Activated naive CD4-positive, alpha-beta T cell treated with anti-CD3 and anti-CD28 coated beads, Interleukin-2, amount 10 ng/mL, durations not matched to agents 7 days and 5 days (primary cell): ENCODE measurements at regions not wholly inside any gene's neighbourhood (a gene's known extent, or its start where the extent isn't known, plus 50 kb on each side); places are given as distances from the start of the nearest gene placed in this dataset.
"Not testable (repeated sequence)": the region's sequence is repeated elsewhere in the genome, so short reads cannot be mapped to it uniquely, and the experiment has no call there.

Source experiments
- CTCF ChIA-PET: fragments of 350-600 bp; sonication (Branson Sonifier 250); formaldehyde crosslinking; loops from one replicate; lab custom pipeline; 2021; ENCODE audit warnings: antibody characterized with exemption; lab: Charles Lee
- DNase-seq: peaks from one replicate; pipeline ENCODE4 v3.0.0-alpha.2; 2020
- H3K27ac Mint-ChIP-seq: one replicate; pipeline ENCODE4 v1.8.0; 2021; ENCODE audit warnings: mild to moderate bottlenecking, moderate library complexity, mixed read lengths
- H3K27me3 Mint-ChIP-seq: one replicate; pipeline ENCODE4 v1.8.0; 2021; ENCODE audit warnings: mild to moderate bottlenecking, mixed read lengths
- H3K36me3 Mint-ChIP-seq: one replicate; pipeline ENCODE4 v1.8.0; 2021; ENCODE audit warnings: mixed read lengths
- H3K4me1 Mint-ChIP-seq: one replicate; pipeline ENCODE4 v1.8.0; 2021; ENCODE audit warnings: mixed read lengths
- H3K4me3 Mint-ChIP-seq: one replicate; pipeline ENCODE4 v1.8.0; 2021; ENCODE audit warnings: mild to moderate bottlenecking, moderate library complexity, mixed read lengths
- H3K9me3 Mint-ChIP-seq: one replicate; pipeline ENCODE4 v1.8.0; 2021; ENCODE audit warnings: mixed read lengths

GRCh38 chr11:87954476-87954875 is 220.8 kb downstream of the RAB38 start:
- H3K4me3 Mint-ChIP-seq: no peak overlapping the region
- no peaks in the 10 kb centered on the region for H3K9me3 Mint-ChIP-seq
- no peak overlapping the region for H3K27ac Mint-ChIP-seq
- CTCF ChIA-PET: no interaction called here
- no peaks in the 10 kb centered on the region for H3K36me3 Mint-ChIP-seq
- H3K4me1 Mint-ChIP-seq: no peaks in the 10 kb centered on the region
- no peak for DNase-seq
- no peaks in the 10 kb centered on the region for H3K27me3 Mint-ChIP-seq

DNA sequence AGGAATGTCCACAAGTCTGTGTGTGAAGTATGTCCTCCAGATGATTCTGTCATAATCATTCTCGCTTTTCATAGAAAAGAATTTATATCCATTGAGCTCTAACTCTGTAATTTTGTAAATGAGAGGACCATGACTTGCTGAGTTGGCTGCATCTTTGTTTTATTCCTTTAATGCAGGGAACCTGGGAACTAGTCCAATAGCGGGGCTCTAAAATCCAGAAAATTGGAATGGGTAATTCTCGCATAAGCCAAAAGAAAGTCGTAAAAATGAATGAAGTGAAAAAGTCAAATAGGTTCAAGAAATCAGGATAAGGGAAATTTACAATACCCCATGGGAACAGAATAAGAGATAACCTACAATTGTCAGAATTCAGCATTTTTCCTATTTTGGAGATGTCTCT is 232.5 kb downstream of the RAB38 start:
- no peaks in the 10 kb centered on the region for H3K36me3 Mint-ChIP-seq
- CTCF ChIA-PET: no interaction called here
- H3K9me3 Mint-ChIP-seq: no peaks in the 10 kb centered on the region
- H3K27me3 Mint-ChIP-seq: no peaks in the 10 kb centered on the region
- H3K4me3 Mint-ChIP-seq: no peak overlapping the region
- H3K4me1 Mint-ChIP-seq: no peaks in the 10 kb centered on the region
- DNase-seq: no peak
- no peak overlapping the region for H3K27ac Mint-ChIP-seq

GRCh38 chr11:87934182-87934581 is 241.1 kb downstream of the RAB38 start:
- no peak for DNase-seq
- CTCF ChIA-PET: no interaction called here
- Mint-ChIP-seq H3K4me3 (no peak overlapping the region), H3K27me3 (no peaks in the 10 kb centered on the region), H3K36me3 (no peaks in the 10 kb centered on the region), H3K9me3 (no peaks in the 10 kb centered on the region), H3K4me1 (no peaks in the 10 kb centered on the region), H3K27ac (no peak overlapping the region)

DNA sequence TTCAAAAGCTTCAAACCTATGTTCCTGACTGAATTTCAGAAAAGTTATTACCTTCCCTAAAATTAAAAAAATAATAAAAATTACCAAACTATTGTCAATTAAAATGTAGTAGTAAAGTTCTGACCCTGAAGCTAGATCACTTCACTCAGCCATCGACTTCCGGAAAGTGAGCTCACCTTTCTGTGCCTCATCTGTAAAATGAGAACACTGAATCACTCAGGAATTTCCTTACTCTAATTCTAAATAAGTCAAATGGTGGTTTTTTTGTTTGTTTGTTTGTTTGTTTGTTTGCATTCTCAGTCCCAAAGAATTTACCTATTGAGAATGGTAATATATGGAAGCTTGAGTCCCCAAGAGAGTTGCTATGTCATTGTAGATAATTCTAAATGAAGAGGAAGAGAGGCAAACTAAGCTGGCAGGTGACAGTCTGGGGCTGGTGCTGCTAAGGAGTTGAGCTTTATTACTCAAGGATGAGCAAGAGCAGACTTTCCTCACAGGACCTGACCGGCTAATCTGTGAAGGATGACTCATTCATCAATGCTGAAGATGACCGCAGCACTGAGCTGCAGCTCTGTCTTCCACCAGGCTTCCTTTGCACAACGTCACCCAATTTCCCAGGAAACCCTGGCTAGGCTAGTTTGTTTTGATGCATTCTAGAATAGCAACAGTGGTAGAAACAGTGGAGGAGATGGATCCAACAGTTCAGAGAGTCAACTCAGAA is 248.8 kb downstream of the RAB38 start:
- H3K27me3 Mint-ChIP-seq: no peaks in the 10 kb centered on the region
- H3K4me1 Mint-ChIP-seq: no peaks in the 10 kb centered on the region
- H3K4me3 Mint-ChIP-seq: no peak overlapping the region
- no peaks in the 10 kb centered on the region for H3K9me3 Mint-ChIP-seq
- H3K36me3 Mint-ChIP-seq: no peaks in the 10 kb centered on the region
- CTCF ChIA-PET: no interaction called here
- no peak for DNase-seq
- H3K27ac Mint-ChIP-seq: no peak overlapping the region

DNA sequence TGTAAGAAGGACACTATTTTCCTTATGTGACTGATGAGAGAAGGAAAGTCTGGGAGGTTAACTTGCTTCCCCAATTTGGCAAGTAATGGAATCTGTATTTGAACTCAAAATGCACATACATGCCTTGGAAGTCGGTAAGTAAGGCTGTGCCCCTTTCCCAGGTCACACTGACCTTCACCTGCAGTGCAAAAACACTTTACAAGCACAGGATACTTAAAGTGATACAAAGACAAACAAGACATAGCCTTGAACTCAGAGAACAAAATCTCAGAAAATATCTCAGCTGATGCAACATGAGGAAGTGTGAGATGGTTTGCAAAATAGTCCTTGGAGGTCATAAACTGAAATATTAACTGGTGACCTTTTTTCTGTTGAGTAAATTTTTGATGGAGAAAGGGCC is 251.1 kb downstream of the RAB38 start:
- CTCF ChIA-PET: no interaction called here
- no peak overlapping the region for H3K27ac Mint-ChIP-seq
- no peak overlapping the region for H3K4me3 Mint-ChIP-seq
- H3K27me3 Mint-ChIP-seq: no peaks in the 10 kb centered on the region
- no peaks in the 10 kb centered on the region for H3K36me3 Mint-ChIP-seq
- H3K9me3 Mint-ChIP-seq: no peaks in the 10 kb centered on the region
- H3K4me1 Mint-ChIP-seq: no peaks in the 10 kb centered on the region
- DNase-seq: no peak

- H3K4me1 Mint-ChIP-seq: no peaks in the 10 kb centered on the region
- CTCF ChIA-PET: no interaction called here
- no peaks in the 10 kb centered on the region for H3K36me3 Mint-ChIP-seq
- no peak overlapping the region for H3K4me3 Mint-ChIP-seq
- no peaks in the 10 kb centered on the region for H3K27me3 Mint-ChIP-seq
- DNase-seq: no peak
- no peak overlapping the region for H3K27ac Mint-ChIP-seq
- H3K9me3 Mint-ChIP-seq: no peaks in the 10 kb centered on the region
Measured at GRCh38 chr11:87917111-87917510, 258.1 kb downstream of the RAB38 start.

DNA sequence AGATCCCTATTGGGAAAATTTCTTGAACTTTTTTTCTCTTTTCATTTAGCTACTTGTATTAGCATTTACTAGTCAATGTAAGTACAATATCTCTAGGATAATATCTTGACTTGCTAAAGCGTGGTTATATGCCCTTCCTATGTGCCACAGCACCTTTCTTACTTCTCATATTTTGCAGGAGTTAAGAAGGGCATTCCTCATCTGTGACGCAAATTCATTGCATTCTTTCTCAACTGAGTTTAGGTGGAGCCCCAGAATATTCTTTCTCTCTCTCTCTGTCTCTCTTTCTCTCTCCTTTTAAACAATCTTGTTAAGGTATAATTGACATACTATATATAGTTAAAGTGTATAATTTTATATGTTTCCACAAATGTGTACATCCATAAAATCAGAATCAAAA is 266.1 kb downstream of the RAB38 start:
- no peaks in the 10 kb centered on the region for H3K27me3 Mint-ChIP-seq
- no peaks in the 10 kb centered on the region for H3K4me1 Mint-ChIP-seq
- H3K27ac Mint-ChIP-seq: no peak overlapping the region
- DNase-seq: no peak
- CTCF ChIA-PET: no interaction called here
- no peak overlapping the region for H3K4me3 Mint-ChIP-seq
- H3K36me3 Mint-ChIP-seq: no peaks in the 10 kb centered on the region
- H3K9me3 Mint-ChIP-seq: no peaks in the 10 kb centered on the region

DNA sequence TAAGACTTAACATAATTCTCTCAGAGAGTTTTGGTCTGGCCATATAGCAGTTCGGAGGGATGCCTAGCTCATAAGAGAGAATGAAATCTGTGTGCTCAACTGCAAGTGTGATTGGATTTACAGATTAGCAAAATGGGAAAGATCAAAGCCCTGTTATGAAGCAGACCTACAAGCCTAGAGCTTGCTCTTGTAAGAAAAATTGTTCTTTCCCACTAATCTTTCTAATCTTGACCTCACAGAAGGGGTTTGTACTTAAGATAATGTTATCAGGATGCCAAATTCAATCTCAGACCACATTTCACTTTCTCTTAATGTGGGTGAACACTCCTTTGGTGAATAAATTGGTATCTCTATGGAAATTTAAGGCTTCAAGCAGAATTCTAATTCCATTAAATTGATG is 267.2 kb downstream of the RAB38 start:
- CTCF ChIA-PET: no interaction called here
- H3K4me1 Mint-ChIP-seq: no peaks in the 10 kb centered on the region
- no peaks in the 10 kb centered on the region for H3K27me3 Mint-ChIP-seq
- no peak overlapping the region for H3K27ac Mint-ChIP-seq
- no peak overlapping the region for H3K4me3 Mint-ChIP-seq
- H3K9me3 Mint-ChIP-seq: no peaks in the 10 kb centered on the region
- no peaks in the 10 kb centered on the region for H3K36me3 Mint-ChIP-seq
- no peak for DNase-seq

GRCh38 chr11:87903345-87903744 is 271.9 kb downstream of the RAB38 start:
- H3K4me1 Mint-ChIP-seq: no peaks in the 10 kb centered on the region
- H3K9me3 Mint-ChIP-seq: no peaks in the 10 kb centered on the region
- no peak overlapping the region for H3K27ac Mint-ChIP-seq
- CTCF ChIA-PET: no interaction called here
- no peak overlapping the region for H3K4me3 Mint-ChIP-seq
- H3K27me3 Mint-ChIP-seq: no peaks in the 10 kb centered on the region
- DNase-seq: no peak
- no peaks in the 10 kb centered on the region for H3K36me3 Mint-ChIP-seq

GRCh38 chr11:87901341-87901740 is 273.9 kb downstream of the RAB38 start:
- no peak for DNase-seq
- Mint-ChIP-seq H3K27me3 (no peaks in the 10 kb centered on the region), H3K36me3 (no peaks in the 10 kb centered on the region), H3K9me3 (no peaks in the 10 kb centered on the region), H3K4me3 (no peak overlapping the region), H3K4me1 (no peaks in the 10 kb centered on the region), H3K27ac (no peak overlapping the region)
- CTCF ChIA-PET: no interaction called here

DNA sequence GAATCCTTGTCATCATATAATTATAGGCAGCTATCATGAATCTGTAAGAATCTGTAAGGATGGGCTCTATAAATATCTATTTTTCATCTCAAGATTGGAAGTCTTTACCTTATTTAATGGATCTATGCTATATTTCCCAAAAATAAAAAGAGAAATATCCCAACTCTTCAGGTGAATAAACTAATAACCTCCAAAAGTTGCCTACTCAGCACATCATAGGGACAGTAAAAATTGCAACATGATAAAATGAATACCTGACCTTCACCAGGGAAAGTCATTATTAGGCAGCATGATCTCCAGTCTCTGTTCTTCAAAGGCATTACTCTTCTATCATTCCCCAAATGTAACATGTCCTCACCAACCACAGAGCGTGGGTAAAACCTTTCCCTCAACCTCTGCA is 277.3 kb downstream of the RAB38 start:
- H3K9me3 Mint-ChIP-seq: no peaks in the 10 kb centered on the region
- H3K27ac Mint-ChIP-seq: no peak overlapping the region
- no peaks in the 10 kb centered on the region for H3K27me3 Mint-ChIP-seq
- no peak overlapping the region for H3K4me3 Mint-ChIP-seq
- CTCF ChIA-PET: no interaction called here
- no peaks in the 10 kb centered on the region for H3K4me1 Mint-ChIP-seq
- no peaks in the 10 kb centered on the region for H3K36me3 Mint-ChIP-seq
- DNase-seq: no peak

- H3K4me1 Mint-ChIP-seq: no peaks in the 10 kb centered on the region
- no peak overlapping the region for H3K27ac Mint-ChIP-seq
- no peak overlapping the region for H3K4me3 Mint-ChIP-seq
Measured at GRCh38 chr11:87897071-87897470, 278.2 kb downstream of the RAB38 start.

DNA sequence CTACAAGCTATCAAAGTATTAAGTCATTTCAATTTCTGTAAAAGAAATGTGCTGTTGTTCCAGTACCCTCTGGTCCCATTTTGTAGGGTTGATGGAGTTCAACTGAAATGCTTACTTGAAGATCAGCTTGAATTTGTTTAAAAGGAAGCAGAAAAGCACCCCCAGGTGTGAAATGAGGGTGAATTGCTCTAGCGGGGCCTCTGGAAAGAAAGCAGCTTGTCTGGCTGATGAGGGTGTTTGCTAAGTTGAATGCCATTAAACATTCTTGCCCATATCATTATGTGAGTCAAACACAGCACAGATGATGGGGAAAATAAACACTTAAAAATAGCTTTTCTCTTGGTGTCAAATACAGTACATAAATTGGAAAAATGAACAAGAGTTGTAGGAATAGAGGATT is 280.3 kb downstream of the RAB38 start:
- CTCF ChIA-PET: no interaction called here
- H3K27me3 Mint-ChIP-seq: no peaks in the 10 kb centered on the region
- no peak for DNase-seq

More at GRCh38 chr11:87897071-87897470, 278.2 kb downstream of the RAB38 start:
- no peaks in the 10 kb centered on the region for H3K27me3 Mint-ChIP-seq
- no peaks in the 10 kb centered on the region for H3K9me3 Mint-ChIP-seq
- no peak for DNase-seq
- H3K36me3 Mint-ChIP-seq: no peaks in the 10 kb centered on the region
- CTCF ChIA-PET: no interaction called here

DNA sequence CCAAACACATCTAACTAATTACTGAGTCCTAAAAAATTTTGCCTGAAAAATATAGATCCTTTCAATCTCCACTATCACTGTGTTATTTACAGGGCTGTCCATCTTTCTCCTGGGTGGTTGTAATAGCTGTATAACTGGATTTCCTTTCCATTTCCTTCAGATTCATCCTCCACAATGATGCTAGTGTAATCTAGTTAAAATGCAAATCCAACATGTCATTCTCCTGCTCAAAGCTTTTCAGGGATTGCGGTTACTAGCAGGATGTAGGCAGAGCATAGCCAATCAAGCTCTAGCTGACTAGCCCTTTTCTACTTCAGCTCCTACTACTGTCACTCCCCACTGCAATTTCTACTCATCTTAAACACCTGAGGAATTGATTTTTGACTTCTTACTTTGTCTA is 283.0 kb downstream of the RAB38 start:
- Mint-ChIP-seq H3K4me3 (no peak overlapping the region), H3K4me1 (no peaks in the 10 kb centered on the region), H3K27me3 (no peaks in the 10 kb centered on the region), H3K9me3 (no peaks in the 10 kb centered on the region), H3K27ac (no peak overlapping the region), H3K36me3 (no peaks in the 10 kb centered on the region)
- CTCF ChIA-PET: no interaction called here
- DNase-seq: no peak

More for the DNA sequence above, 280.3 kb downstream of the RAB38 start:
- H3K4me3 Mint-ChIP-seq: no peak overlapping the region
- H3K4me1 Mint-ChIP-seq: no peaks in the 10 kb centered on the region
- no peaks in the 10 kb centered on the region for H3K9me3 Mint-ChIP-seq
- no peak overlapping the region for H3K27ac Mint-ChIP-seq
- no peaks in the 10 kb centered on the region for H3K36me3 Mint-ChIP-seq

- CTCF ChIA-PET: interaction anchor here (0.6 kb wide), 1 partner anchor 133 kb away, joined by 3 read pairs; no protein-coding TSS in a partner anchor
- no peak overlapping the region for H3K27ac Mint-ChIP-seq
- H3K4me3 Mint-ChIP-seq: no peak overlapping the region
- H3K36me3 Mint-ChIP-seq: no peaks in the 10 kb centered on the region
- DNase-seq: no peak
- no peaks in the 10 kb centered on the region for H3K9me3 Mint-ChIP-seq
- no peaks in the 10 kb centered on the region for H3K4me1 Mint-ChIP-seq
- H3K27me3 Mint-ChIP-seq: no peaks in the 10 kb centered on the region
Measured at GRCh38 chr11:87889126-87889525, 286.1 kb downstream of the RAB38 start.

DNA sequence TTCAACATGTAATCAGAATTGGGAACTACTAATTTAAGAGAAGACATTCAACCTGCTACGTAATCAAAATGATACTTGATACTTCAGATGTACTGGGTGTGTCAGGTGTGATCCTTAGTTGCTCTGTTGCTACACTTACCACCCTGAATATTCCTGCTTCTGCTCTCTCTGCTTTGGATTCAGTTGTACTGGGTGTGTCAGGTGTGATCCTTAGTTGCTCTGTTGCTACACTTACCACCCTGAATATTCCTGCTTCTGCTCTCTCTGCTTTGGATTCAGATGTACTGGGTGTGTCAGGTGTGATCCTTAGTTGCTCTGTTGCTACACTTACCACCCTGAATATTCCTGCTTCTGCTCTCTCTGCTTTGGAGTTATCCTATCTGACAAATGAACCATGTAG is 290.2 kb downstream of the RAB38 start:
- H3K4me3 Mint-ChIP-seq, H3K27ac Mint-ChIP-seq, H3K9me3 Mint-ChIP-seq, CTCF ChIA-PET, H3K27me3 Mint-ChIP-seq, DNase-seq, H3K4me1 Mint-ChIP-seq, H3K36me3 Mint-ChIP-seq: not testable (repeated sequence)
